ENCODE measurements at regions not wholly inside any gene's neighbourhood (a gene's known extent, or its start where the extent isn't known, plus 50 kb on each side); places are given as distances from the start of the nearest gene placed in this dataset.
"Not testable (repeated sequence)": the region's sequence is repeated elsewhere in the genome, so short reads cannot be mapped to it uniquely, and the experiment has no call there.

DNA sequence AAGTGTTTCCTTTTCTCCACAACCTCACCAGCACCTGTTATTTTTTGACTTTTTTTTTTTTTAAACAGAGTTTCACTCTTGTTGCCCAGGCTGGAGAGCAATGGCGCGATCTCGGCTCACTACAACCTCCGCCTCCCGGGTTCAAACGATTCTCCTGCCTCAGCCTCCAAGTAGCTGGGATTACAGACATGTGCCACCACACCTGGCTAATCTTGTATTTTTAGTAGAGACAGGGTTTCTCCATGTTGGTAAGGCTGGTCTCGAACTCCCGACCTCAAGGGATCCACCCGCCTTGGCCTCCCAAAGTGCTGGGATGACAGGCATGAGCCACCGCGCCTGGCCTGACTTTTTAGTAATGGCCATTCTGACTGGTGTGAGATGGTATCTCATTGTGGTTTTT is 123.2 kb upstream of the CCND2 start:
- not testable (repeated sequence) for H3K4me1 ChIP-seq (ENCODE audit: control insufficient read depth, insufficient read depth, low read length); DNase-seq (ENCODE audit: low read depth in 4 of 6, low spot score in 6 of 6); H3K4me3 ChIP-seq (ENCODE audit: low read depth, low read length); H3K36me3 ChIP-seq (ENCODE audit: control insufficient read depth, insufficient read depth, low read length); H3K27ac ChIP-seq (ENCODE audit: low read depth, low read length); H3K9me3 ChIP-seq (ENCODE audit: control insufficient read depth, insufficient read depth, low read length); H3K27me3 ChIP-seq (ENCODE audit: control insufficient read depth, insufficient read depth, low read length)
- 98% methylated on average over 11 of the region's 11 CpGs for WGBS (ENCODE audit: insufficient coverage)

DNA sequence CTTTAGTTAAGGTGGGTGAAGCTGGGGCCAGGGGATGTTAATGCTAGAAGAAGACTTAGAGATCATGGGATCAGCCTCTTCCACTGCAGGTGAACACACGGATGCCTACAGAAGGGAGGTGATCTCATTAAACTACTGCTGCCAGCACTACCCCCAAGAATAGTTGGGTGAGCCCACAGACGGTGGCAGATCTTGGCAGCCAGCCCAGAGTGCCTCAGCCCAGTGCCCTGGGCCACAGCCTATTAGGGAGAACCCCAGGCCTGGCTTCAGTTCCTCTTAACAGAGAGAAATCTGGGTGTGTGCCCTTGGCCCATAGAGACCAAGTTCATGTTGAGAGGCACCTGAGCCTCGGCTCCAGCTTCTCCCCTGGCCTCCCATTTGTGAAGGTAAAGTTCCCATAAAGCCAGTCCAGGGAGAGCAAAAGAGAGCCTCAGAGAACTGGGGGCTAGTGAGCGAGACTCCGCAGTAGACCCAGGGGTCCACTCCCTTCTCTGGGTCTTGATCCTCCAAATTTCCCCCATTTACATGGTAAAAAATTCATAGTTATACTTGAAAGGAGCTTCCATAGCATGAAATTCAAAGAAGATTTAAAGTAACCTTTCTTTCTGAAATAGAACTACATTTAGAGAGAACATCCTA is 125.0 kb upstream of the CCND2 start:
- WGBS (ENCODE audit: insufficient coverage) = 50% methylated on average over 3 of the region's 5 CpGs
- no peaks in the 10 kb centered on the region for H3K27me3 ChIP-seq (ENCODE audit: control insufficient read depth, insufficient read depth, low read length)
- no peaks in the 10 kb centered on the region for H3K9me3 ChIP-seq (ENCODE audit: control insufficient read depth, insufficient read depth, low read length)
- H3K4me1 ChIP-seq (ENCODE audit: control insufficient read depth, insufficient read depth, low read length) = no peaks in the 10 kb centered on the region
- H3K27ac ChIP-seq (ENCODE audit: low read depth, low read length) = no peak overlapping the region
- DNase-seq (ENCODE audit: low read depth in 4 of 6, low spot score in 6 of 6) = no peak
- H3K4me3 ChIP-seq (ENCODE audit: low read depth, low read length) = no peak overlapping the region
- H3K36me3 ChIP-seq (ENCODE audit: control insufficient read depth, insufficient read depth, low read length) = no peaks in the 10 kb centered on the region

DNA sequence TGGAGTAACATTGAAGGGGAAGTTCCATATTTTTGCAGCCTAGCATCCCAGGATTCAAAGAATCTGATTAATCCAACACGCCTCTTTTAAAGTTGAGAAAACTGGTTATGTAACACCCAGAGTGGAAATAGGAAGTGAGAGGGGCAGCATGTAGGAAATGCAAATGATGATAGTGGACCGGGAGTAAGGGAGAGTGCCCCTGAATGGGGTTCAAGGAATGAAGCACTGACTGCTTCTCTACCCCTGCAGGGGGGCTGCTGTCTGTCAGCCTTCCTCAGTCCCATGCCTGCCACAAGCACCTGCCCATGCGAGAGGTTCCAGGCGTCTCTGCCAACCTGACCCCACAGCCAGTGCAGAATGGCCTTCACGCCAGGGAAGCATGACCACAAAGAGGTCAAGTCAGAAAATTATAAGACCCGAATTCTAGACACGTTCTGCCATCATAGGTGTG is 126.5 kb upstream of the CCND2 start:
- Histone ChIP-seq H3K36me3 (ENCODE audit: control insufficient read depth, insufficient read depth, low read length) (no peaks in the 10 kb centered on the region), H3K9me3 (ENCODE audit: control insufficient read depth, insufficient read depth, low read length) (no peaks in the 10 kb centered on the region), H3K27me3 (ENCODE audit: control insufficient read depth, insufficient read depth, low read length) (no peaks in the 10 kb centered on the region), H3K4me3 (ENCODE audit: low read depth, low read length) (no peak overlapping the region), H3K27ac (ENCODE audit: low read depth, low read length) (no peak overlapping the region), H3K4me1 (ENCODE audit: control insufficient read depth, insufficient read depth, low read length) (no peaks in the 10 kb centered on the region)
- no peak for DNase-seq (ENCODE audit: low read depth in 4 of 6, low spot score in 6 of 6)
- 75% methylated on average over 7 of the region's 7 CpGs for WGBS (ENCODE audit: insufficient coverage)

DNA sequence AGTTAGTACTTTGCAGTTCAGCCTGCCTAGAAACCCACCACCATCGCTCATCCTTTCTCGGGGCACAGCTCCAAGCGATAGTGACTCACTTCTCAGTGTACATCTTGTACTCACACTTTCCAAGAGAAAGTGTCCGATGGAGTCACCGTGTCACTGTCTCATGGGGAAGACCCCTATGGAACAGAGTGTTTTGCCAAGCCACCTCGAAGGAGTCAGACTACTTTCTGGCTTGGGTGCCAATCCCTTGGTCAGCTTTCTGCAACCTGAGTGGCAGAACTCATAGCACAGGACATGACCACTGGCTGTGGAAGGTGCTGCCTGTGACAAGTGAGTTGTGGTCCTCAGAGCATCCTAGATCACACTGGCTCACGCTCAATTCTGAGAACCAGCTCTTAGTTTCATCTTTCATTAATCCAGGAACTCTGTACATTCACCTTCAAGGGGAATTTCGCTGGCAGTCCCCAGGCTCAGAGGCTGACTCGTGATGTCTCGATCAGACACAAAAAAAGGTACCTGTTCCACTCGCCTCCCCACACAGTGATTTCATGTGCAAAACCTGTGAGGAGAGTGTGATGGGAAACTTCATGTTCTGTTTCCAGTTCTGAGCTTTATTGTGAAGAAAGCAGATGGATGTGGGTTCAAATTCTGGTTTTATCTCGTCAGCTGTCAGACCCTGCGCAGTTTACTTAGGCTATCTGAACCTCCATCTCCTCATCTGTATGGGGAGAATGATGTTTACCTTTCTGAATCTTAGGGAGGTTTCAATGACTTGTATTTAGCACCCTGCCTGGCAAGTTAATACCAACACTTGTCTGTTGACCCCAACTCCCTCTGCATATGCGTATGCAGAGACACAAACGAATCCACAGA is 127.3 kb upstream of the CCND2 start:
- H3K4me1 ChIP-seq (ENCODE audit: control insufficient read depth, insufficient read depth, low read length) = peaks cover 2% of the 10 kb centered on the region
- no peak for DNase-seq (ENCODE audit: low read depth in 4 of 6, low spot score in 6 of 6)
- H3K36me3 ChIP-seq (ENCODE audit: control insufficient read depth, insufficient read depth, low read length) = no peaks in the 10 kb centered on the region
- no peak overlapping the region for H3K27ac ChIP-seq (ENCODE audit: low read depth, low read length)
- WGBS (ENCODE audit: insufficient coverage) = 73% methylated on average over 9 of the region's 15 CpGs
- no peak overlapping the region for H3K4me3 ChIP-seq (ENCODE audit: low read depth, low read length)
- H3K9me3 ChIP-seq (ENCODE audit: control insufficient read depth, insufficient read depth, low read length) = no peaks in the 10 kb centered on the region
- no peaks in the 10 kb centered on the region for H3K27me3 ChIP-seq (ENCODE audit: control insufficient read depth, insufficient read depth, low read length)

DNA sequence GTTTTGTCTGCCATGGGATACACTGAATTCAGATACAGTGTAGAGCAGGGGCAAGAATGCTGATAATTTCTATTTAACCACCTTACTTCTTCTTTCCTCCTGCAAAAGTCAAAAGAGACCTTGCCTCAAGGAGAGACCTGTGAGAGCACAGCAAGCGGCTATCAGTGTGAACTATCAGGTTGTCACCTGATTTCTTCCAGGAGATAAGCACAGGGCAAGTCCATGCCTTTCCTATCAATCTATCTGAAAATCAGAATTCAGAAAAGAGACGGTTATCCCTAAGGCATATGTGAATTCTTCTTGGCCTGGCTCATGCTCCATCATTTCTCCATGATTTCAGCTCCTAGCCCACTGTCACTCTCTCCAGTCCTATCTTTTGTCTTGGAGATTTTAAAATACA is 128.9 kb upstream of the CCND2 start:
- no peaks in the 10 kb centered on the region for H3K27me3 ChIP-seq (ENCODE audit: control insufficient read depth, insufficient read depth, low read length)
- no peak for DNase-seq (ENCODE audit: low read depth in 4 of 6, low spot score in 6 of 6)
- peaks cover 8% of the 10 kb centered on the region for H3K4me1 ChIP-seq (ENCODE audit: control insufficient read depth, insufficient read depth, low read length)
- H3K9me3 ChIP-seq (ENCODE audit: control insufficient read depth, insufficient read depth, low read length) = no peaks in the 10 kb centered on the region
- H3K4me3 ChIP-seq (ENCODE audit: low read depth, low read length) = no peak overlapping the region
- WGBS (ENCODE audit: insufficient coverage) = 81% methylated on average over 2 of the region's 2 CpGs
- no peaks in the 10 kb centered on the region for H3K36me3 ChIP-seq (ENCODE audit: control insufficient read depth, insufficient read depth, low read length)
- no peak overlapping the region for H3K27ac ChIP-seq (ENCODE audit: low read depth, low read length)

DNA sequence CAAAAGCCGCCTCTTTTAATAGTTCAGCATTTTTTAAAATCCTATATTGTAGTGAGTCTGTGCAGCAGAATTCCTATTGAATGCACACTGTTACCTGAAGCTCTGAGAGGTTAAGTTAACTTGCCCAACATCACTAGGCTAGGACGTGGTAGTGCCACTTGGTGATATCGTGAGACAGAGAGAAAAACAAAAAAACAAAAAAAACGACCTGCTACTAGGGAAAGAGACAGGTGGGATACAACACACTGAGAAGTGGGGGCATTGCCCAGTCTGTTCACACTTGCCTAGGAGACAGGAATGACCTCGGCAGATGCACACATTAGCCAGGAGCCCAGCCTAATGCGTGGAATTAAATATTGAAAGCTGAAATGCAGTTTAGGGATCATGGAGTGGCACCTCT is 129.7 kb upstream of the CCND2 start:
- no peaks in the 10 kb centered on the region for H3K27me3 ChIP-seq (ENCODE audit: control insufficient read depth, insufficient read depth, low read length)
- no peak overlapping the region for H3K4me3 ChIP-seq (ENCODE audit: low read depth, low read length)
- H3K9me3 ChIP-seq (ENCODE audit: control insufficient read depth, insufficient read depth, low read length) = no peaks in the 10 kb centered on the region
- DNase-seq (ENCODE audit: low read depth in 4 of 6, low spot score in 6 of 6) = no peak
- 88% methylated on average over 5 of the region's 6 CpGs for WGBS (ENCODE audit: insufficient coverage)
- peaks cover 8% of the 10 kb centered on the region for H3K4me1 ChIP-seq (ENCODE audit: control insufficient read depth, insufficient read depth, low read length)
- no peak overlapping the region for H3K27ac ChIP-seq (ENCODE audit: low read depth, low read length)
- H3K36me3 ChIP-seq (ENCODE audit: control insufficient read depth, insufficient read depth, low read length) = no peaks in the 10 kb centered on the region

DNA sequence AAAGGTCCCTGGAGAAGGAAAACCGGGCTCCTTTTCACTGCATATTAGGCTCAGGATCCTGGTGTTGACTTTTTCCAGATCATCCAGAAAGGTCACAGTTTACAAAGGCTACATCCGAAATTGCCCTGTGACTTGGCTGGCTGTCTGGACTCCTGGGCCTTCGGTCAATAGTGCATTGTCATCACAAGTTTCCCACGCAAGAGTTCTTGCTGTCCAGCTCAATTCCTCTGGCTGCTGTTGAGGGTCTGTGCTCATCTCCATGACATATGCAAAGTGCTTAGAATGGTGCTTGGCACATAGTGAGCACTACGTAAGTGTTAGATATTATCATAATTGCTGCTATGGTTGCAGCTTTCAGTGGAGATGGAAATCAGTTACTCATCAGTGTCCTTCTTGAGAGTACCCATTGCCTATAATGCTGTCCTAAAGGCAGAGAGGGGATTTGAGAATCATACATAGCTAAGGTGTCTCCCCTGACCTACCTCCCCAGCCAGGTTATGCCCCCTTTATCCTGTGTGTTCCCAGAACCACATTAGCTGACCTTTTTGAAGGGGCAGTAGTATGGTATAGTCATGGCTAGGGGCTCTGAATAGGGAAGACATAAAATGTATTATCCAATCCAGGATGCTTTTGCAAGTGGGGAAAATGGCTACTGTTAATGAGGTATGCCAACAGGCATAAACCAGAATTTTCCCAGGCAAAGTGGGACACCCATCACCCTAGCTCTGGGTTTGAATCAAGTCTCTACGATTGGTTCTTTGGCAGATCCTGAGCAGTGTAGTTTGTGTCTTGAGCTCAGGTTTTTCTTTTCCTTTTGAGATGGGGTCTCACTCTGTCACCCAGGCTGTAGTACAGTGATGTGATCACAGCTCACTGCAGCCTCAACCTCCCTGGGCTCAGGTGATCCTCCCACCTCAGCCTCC is 132.0 kb upstream of the CCND2 start:
- H3K4me1 ChIP-seq (ENCODE audit: control insufficient read depth, insufficient read depth, low read length) = peaks cover 9% of the 10 kb centered on the region
- WGBS (ENCODE audit: insufficient coverage) = 32% methylated on average over 3 of the region's 6 CpGs
- H3K4me3 ChIP-seq (ENCODE audit: low read depth, low read length) = no peak overlapping the region
- DNase-seq (ENCODE audit: low read depth in 4 of 6, low spot score in 6 of 6) = peak in 2 of 6 donors; percentile 17 to 56
- H3K36me3 ChIP-seq (ENCODE audit: control insufficient read depth, insufficient read depth, low read length) = no peaks in the 10 kb centered on the region
- no peaks in the 10 kb centered on the region for H3K9me3 ChIP-seq (ENCODE audit: control insufficient read depth, insufficient read depth, low read length)
- H3K27me3 ChIP-seq (ENCODE audit: control insufficient read depth, insufficient read depth, low read length) = no peaks in the 10 kb centered on the region
- peak overlapping the region; percentile 40 for H3K27ac ChIP-seq (ENCODE audit: low read depth, low read length)

DNA sequence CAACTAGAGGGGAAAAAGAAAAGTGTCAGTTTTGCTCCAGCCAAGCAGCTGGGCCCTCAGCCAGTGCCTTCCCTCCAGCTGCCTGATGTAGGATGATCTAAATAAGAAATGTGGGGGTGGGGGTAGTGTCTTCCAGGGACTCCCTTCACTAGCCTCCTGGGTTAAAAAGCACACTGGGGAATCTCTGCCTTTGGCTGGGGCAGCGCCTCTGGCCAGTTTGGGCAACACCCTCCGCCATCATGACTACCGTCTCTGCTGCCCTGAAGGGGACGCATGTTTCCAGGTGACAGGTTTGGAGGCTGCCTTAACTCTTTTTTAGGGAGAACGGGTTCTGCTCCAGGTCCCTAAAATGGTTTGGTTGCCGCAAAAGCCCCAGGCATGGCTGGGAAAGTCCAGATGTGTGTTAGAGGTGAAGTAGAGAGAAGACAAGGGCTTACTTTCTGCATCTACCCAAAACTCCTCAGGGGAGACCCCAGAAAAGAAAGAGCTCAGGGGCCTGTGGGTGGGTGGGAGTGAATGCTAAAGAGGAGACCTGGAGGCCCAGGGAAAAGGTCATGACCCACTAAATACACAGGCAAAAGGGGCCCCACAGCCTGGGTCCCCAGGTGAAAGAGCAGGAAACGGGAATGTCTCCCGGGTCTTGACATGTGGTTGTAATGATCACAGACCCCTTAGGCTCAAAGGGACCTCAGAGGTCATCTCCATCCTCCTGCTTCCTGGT is 132.8 kb upstream of the CCND2 start:
- peak in 1 of 6 donors; percentile 47 for DNase-seq (ENCODE audit: low read depth in 4 of 6, low spot score in 6 of 6)
- Histone ChIP-seq H3K27me3 (ENCODE audit: control insufficient read depth, insufficient read depth, low read length) (no peaks in the 10 kb centered on the region), H3K9me3 (ENCODE audit: control insufficient read depth, insufficient read depth, low read length) (no peaks in the 10 kb centered on the region), H3K36me3 (ENCODE audit: control insufficient read depth, insufficient read depth, low read length) (no peaks in the 10 kb centered on the region), H3K4me3 (ENCODE audit: low read depth, low read length) (no peak overlapping the region), H3K4me1 (ENCODE audit: control insufficient read depth, insufficient read depth, low read length) (peaks cover 18% of the 10 kb centered on the region), H3K27ac (ENCODE audit: low read depth, low read length) (peak overlapping the region; percentile 40)
- 73% methylated on average over 5 of the region's 8 CpGs for WGBS (ENCODE audit: insufficient coverage)

DNA sequence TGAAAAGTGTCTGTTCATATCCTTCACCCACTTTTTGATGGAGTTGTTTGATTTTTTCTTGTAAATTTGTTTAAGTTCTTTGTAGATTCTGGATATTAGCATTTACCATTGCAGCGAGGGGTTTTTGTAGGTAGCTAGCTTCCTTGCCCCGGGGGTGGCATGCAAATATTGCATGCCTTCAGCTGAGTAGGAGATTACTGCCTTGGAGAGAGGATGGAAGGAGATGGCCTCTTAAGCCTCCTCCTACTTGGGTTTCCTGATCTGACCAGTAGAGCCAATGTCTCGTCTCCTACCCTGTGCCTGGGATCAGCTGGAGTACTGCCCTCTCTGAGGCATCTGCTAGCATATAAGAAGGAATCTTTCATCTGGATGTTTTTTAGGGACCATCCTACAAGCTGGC is 134.4 kb upstream of the CCND2 start:
- Histone ChIP-seq H3K4me1 (ENCODE audit: control insufficient read depth, insufficient read depth, low read length) (peaks cover 25% of the 10 kb centered on the region), H3K36me3 (ENCODE audit: control insufficient read depth, insufficient read depth, low read length) (no peaks in the 10 kb centered on the region), H3K9me3 (ENCODE audit: control insufficient read depth, insufficient read depth, low read length) (no peaks in the 10 kb centered on the region), H3K27me3 (ENCODE audit: control insufficient read depth, insufficient read depth, low read length) (no peaks in the 10 kb centered on the region), H3K27ac (ENCODE audit: low read depth, low read length) (no peak overlapping the region), H3K4me3 (ENCODE audit: low read depth, low read length) (no peak overlapping the region)
- 100% methylated on average over 2 of the region's 3 CpGs for WGBS (ENCODE audit: insufficient coverage)
- no peak for DNase-seq (ENCODE audit: low read depth in 4 of 6, low spot score in 6 of 6)

Data from spinal cord (tissue), 9 donors.